GM18867 (cell line): ENCODE measurements at regions not wholly inside any gene's neighbourhood (a gene's known extent, or its start where the extent isn't known, plus 50 kb on each side); places are given as distances from the start of the nearest gene placed in this dataset.

Source experiments
- ATAC-seq: cut with Tn5 transposase; IDR thresholded peaks from one replicate; pipeline ENCODE4 v1.9.1; 2021; ENCODE audit warnings: mild to moderate bottlenecking, moderate library complexity; ENCODE audit not compliant: unreplicated experiment

- ATAC-seq = no peak
Measured at GRCh38 chr12:45548426-45548825, 181.1 kb upstream of the ARID2 start.

GRCh38 chr12:45549337-45549902, 180.1 kb upstream of the ARID2 start:
- ATAC-seq = no peak

- ATAC-seq = no peak
Measured at GRCh38 chr12:45553204-45553603, 176.3 kb upstream of the ARID2 start.

- ATAC-seq = no peak
Measured at GRCh38 chr12:45557016-45557415, 172.5 kb upstream of the ARID2 start.

- ATAC-seq = no peak
Measured at GRCh38 chr12:45558353-45558752, 171.2 kb upstream of the ARID2 start.

GRCh38 chr12:45559537-45559936, 170.0 kb upstream of the ARID2 start:
- ATAC-seq = no peak

- no peak for ATAC-seq
Measured at GRCh38 chr12:45560689-45561088, 168.8 kb upstream of the ARID2 start.

- ATAC-seq = no peak
Measured at GRCh38 chr12:45561488-45561887, 168.0 kb upstream of the ARID2 start.

- no peak for ATAC-seq
Measured at GRCh38 chr12:45565590-45565989, 163.9 kb upstream of the ARID2 start.

GRCh38 chr12:45566257-45566656, 163.2 kb upstream of the ARID2 start:
- no peak for ATAC-seq

- ATAC-seq = no peak
Measured at GRCh38 chr12:45568808-45569207, 160.7 kb upstream of the ARID2 start.

- no peak for ATAC-seq
Measured at GRCh38 chr12:45570501-45570900, 159.0 kb upstream of the ARID2 start.

- ATAC-seq = no peak
Measured at GRCh38 chr12:45572114-45572513, 157.4 kb upstream of the ARID2 start.

- ATAC-seq = no peak
Measured at GRCh38 chr12:45575417-45575816, 154.1 kb upstream of the ARID2 start.

GRCh38 chr12:45575823-45576475, 153.6 kb upstream of the ARID2 start:
- ATAC-seq = peak; percentile 61

- peak; percentile 58 for ATAC-seq
Measured at GRCh38 chr12:45577844-45578399, 151.6 kb upstream of the ARID2 start.

- no peak for ATAC-seq
Measured at GRCh38 chr12:45580356-45580969, 149.0 kb upstream of the ARID2 start.

- ATAC-seq = no peak
Measured at GRCh38 chr12:45581112-45581511, 148.4 kb upstream of the ARID2 start.

GRCh38 chr12:45582536-45582935, 147.0 kb upstream of the ARID2 start:
- no peak for ATAC-seq

- ATAC-seq = no peak
Measured at GRCh38 chr12:45582986-45583659, 146.4 kb upstream of the ARID2 start.

GRCh38 chr12:45584336-45584735, 145.2 kb upstream of the ARID2 start:
- ATAC-seq = no peak
